Ectodermal cell (in vitro differentiated cells): ENCODE measurements at regions not wholly inside any gene's neighbourhood (a gene's known extent, or its start where the extent isn't known, plus 50 kb on each side); places are given as distances from the start of the nearest gene placed in this dataset.

Experiments
- H3K27ac ChIP-seq: 2 replicates; pipeline ENCODE4 v1.7.0; 2013; ENCODE audit warnings: mild to moderate bottlenecking, low read depth, low read length; ENCODE audit not compliant: insufficient read depth, poor library complexity, severe bottlenecking
- H3K27me3 ChIP-seq: 2 replicates; pipeline ENCODE4 v1.7.0; 2013; ENCODE audit warnings: mild to moderate bottlenecking, low read length; ENCODE audit not compliant: insufficient read depth, control insufficient read depth, poor library complexity, severe bottlenecking
- H3K36me3 ChIP-seq: one replicate; pipeline ENCODE4 v1.7.0; 2013; ENCODE audit warnings: low read length; ENCODE audit not compliant: control insufficient read depth, insufficient read depth
- H3K4me1 ChIP-seq: one replicate; pipeline ENCODE4 v1.7.0; 2013; ENCODE audit warnings: low read length; ENCODE audit not compliant: control insufficient read depth, insufficient read depth
- H3K4me3 ChIP-seq: 2 replicates; pipeline ENCODE4 v1.7.0; 2013; ENCODE audit warnings: low read depth, low read length, control low read depth; ENCODE audit not compliant: insufficient read depth
- H3K9me3 ChIP-seq: 2 replicates; pipeline ENCODE4 v1.7.0; 2013; ENCODE audit warnings: mild to moderate bottlenecking, low read length, moderate library complexity; ENCODE audit not compliant: control insufficient read depth
- WGBS, 2 experiments: methylation state at CpG; one replicate each; pipeline ENCODE4 v1.1.7; 2013; ENCODE audit warnings: missing lambda C conversion rate in 2 of 2; 5-methylcytosine and 5-hydroxymethylcytosine counted together

- 80 to 89% methylated on average over 1 to 2 of the region's 2 CpGs for WGBS, 2 experiments
- Histone ChIP-seq H3K27me3 (no peaks in the 10 kb centered on the region), H3K36me3 (no peaks in the 10 kb centered on the region), H3K9me3 (no peaks in the 10 kb centered on the region), H3K4me3 (no peak overlapping the region), H3K4me1 (peaks cover 5% of the 10 kb centered on the region), H3K27ac (no peak overlapping the region)
Observed at GRCh38 chr5:111933086-111933485, 176.1 kb upstream of the NREP start.

DNA sequence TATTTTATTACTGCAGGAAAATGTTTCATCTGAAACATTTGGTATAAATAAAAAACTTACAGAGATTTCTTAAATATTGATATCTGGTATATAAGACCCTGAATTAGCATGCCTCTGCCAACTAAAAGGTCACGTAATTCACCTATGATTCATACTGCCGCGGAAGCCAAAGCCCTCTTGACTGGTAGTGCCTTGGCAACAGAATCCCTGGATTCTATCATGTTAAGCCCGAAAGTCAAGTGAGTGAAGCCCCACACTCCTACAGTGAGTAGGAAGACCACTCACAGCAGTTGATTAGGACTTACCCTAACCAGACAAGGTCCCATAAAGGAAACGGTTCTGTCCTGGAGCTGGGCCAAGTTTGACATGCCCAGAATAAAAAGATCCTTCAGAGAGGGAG is 175.6 kb upstream of the NREP start:
- H3K4me3 ChIP-seq, result no peak overlapping the region
- no peaks in the 10 kb centered on the region for H3K36me3 ChIP-seq
- 89 to 97% methylated on average over 5 of the region's 5 CpGs for WGBS, 2 experiments
- H3K9me3 ChIP-seq, result no peaks in the 10 kb centered on the region
- no peaks in the 10 kb centered on the region for H3K27me3 ChIP-seq
- H3K4me1 ChIP-seq, result peaks cover 5% of the 10 kb centered on the region
- H3K27ac ChIP-seq, result no peak overlapping the region

DNA sequence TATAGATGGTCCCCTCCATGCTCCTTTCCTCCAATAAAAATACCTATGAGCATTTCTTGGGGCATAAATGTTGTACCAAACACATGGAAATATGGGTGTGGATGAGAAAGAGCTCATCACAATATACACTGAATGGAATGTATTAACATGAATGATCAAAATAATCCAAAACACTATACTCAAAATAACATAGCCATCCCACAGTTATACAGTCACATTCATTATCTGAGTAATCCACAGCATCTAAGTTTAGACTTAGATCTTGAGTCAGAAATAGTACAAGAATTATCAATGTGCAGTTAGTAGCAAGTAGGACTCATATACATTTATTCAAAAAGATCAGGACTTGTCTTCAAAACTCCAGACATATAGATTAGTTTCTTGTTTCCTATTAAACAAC is 175.2 kb upstream of the NREP start:
- no peak overlapping the region for H3K27ac ChIP-seq
- no peak overlapping the region for H3K4me3 ChIP-seq
- H3K4me1 ChIP-seq, result peaks cover 5% of the 10 kb centered on the region
- H3K36me3 ChIP-seq, result no peaks in the 10 kb centered on the region
- no peaks in the 10 kb centered on the region for H3K9me3 ChIP-seq
- H3K27me3 ChIP-seq, result no peaks in the 10 kb centered on the region

- no peaks in the 10 kb centered on the region for H3K9me3 ChIP-seq
- WGBS, 2 experiments, result 96 to 100% methylated on average over 2 of the region's 2 CpGs
- H3K4me3 ChIP-seq, result no peak overlapping the region
- no peaks in the 10 kb centered on the region for H3K36me3 ChIP-seq
- H3K4me1 ChIP-seq, result peaks cover 5% of the 10 kb centered on the region
- no peak overlapping the region for H3K27ac ChIP-seq
- H3K27me3 ChIP-seq, result no peaks in the 10 kb centered on the region
Observed at GRCh38 chr5:111931655-111932054, 174.7 kb upstream of the NREP start.

GRCh38 chr5:111930905-111931461 is 174.0 kb upstream of the NREP start:
- no peaks in the 10 kb centered on the region for H3K9me3 ChIP-seq
- H3K4me3 ChIP-seq, result no peak overlapping the region
- no peaks in the 10 kb centered on the region for H3K27me3 ChIP-seq
- no peaks in the 10 kb centered on the region for H3K36me3 ChIP-seq
- WGBS, 2 experiments, result 95 to 98% methylated on average over 2 of the region's 2 CpGs
- H3K4me1 ChIP-seq, result peaks cover 5% of the 10 kb centered on the region
- H3K27ac ChIP-seq, result no peak overlapping the region

DNA sequence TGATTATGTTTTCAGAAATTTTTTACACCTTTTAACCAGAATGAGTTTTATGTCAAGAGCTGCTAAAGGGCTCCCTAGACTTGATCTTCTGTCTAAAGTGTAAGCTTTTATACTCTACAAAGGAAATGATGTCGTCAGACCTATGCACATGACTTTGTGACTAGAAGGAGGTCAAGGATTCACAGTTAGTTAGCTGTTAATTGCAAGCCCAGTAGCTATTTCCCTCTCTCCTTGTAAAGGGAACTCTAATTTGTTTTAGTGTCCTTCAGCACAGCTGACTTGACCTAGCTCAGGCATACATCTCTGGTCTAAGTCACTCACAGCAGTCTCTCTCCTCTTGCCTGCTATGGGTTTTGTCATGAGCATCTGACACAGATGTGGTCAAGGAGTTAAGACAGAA is 173.5 kb upstream of the NREP start:
- 88 to 95% methylated on average over 1 of the region's 1 CpG for WGBS, 2 experiments
- no peak overlapping the region for H3K27ac ChIP-seq

DNA sequence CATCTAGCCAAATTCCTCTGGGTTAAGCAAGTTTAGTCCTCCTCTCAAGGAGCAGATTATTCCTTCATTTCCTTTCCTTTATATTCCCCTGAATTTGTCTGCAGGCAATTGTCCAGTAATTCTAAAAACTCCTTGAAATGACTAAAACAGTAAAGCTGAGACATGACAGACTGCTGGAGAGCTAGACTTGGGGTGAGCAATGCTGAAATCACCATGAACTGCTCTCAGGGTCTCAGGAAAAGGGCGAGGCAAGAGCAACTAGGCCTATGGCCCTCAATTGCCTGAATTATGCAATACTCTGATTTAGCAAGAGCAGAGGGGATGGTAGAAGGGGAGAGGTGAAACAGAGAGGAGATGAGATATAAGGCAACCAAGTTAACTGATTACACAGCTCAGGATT is 172.9 kb upstream of the NREP start:
- Histone ChIP-seq H3K36me3 (no peaks in the 10 kb centered on the region), H3K27ac (no peak overlapping the region), H3K4me3 (no peak overlapping the region), H3K4me1 (peaks cover 5% of the 10 kb centered on the region), H3K9me3 (no peaks in the 10 kb centered on the region), H3K27me3 (no peaks in the 10 kb centered on the region)
- 90 to 91% methylated on average over 1 of the region's 1 CpG for WGBS, 2 experiments

More for the DNA sequence above, 173.5 kb upstream of the NREP start:
- no peaks in the 10 kb centered on the region for H3K36me3 ChIP-seq
- H3K4me3 ChIP-seq, result no peak overlapping the region
- H3K27me3 ChIP-seq, result no peaks in the 10 kb centered on the region
- H3K9me3 ChIP-seq, result no peaks in the 10 kb centered on the region
- peaks cover 5% of the 10 kb centered on the region for H3K4me1 ChIP-seq

- H3K9me3 ChIP-seq, result no peaks in the 10 kb centered on the region
- H3K4me1 ChIP-seq, result peaks cover 4% of the 10 kb centered on the region
- H3K27me3 ChIP-seq, result no peaks in the 10 kb centered on the region
- no peak overlapping the region for H3K4me3 ChIP-seq
- no peak overlapping the region for H3K27ac ChIP-seq
- no peaks in the 10 kb centered on the region for H3K36me3 ChIP-seq
Observed at GRCh38 chr5:111929261-111929660, 172.3 kb upstream of the NREP start.

GRCh38 chr5:111928511-111928910 is 171.5 kb upstream of the NREP start:
- no peaks in the 10 kb centered on the region for H3K36me3 ChIP-seq
- no peaks in the 10 kb centered on the region for H3K27me3 ChIP-seq
- no peaks in the 10 kb centered on the region for H3K9me3 ChIP-seq
- no peak overlapping the region for H3K4me3 ChIP-seq
- H3K4me1 ChIP-seq, result no peaks in the 10 kb centered on the region
- H3K27ac ChIP-seq, result no peak overlapping the region

- H3K4me1 ChIP-seq, result no peaks in the 10 kb centered on the region
- 94 to 100% methylated on average over 1 to 2 of the region's 2 CpGs for WGBS, 2 experiments
- H3K9me3 ChIP-seq, result no peaks in the 10 kb centered on the region
- no peak overlapping the region for H3K4me3 ChIP-seq
- H3K36me3 ChIP-seq, result no peaks in the 10 kb centered on the region
- no peak overlapping the region for H3K27ac ChIP-seq
- no peaks in the 10 kb centered on the region for H3K27me3 ChIP-seq
Observed at GRCh38 chr5:111927191-111927590, 170.2 kb upstream of the NREP start.

DNA sequence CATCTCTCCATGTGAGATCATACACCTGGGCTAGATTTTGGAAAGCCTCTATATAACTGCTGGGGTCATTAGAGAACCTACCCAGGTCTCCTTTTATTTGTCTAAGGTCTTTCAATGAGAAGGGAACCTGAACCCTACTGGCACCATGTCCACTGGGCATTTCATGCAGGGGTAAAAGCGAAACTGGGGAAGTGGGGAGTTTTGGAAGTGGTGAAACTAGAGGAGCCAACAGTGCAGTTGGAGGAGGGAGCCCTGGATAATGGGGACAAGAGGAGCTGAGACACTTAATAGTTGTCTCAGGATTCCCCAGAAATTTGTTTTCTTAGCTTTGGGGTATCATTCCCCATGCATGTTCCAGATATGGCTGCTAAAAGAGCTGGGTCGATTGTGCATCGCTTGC is 169.0 kb upstream of the NREP start:
- no peak overlapping the region for H3K27ac ChIP-seq
- 95 to 97% methylated on average over 3 of the region's 3 CpGs for WGBS, 2 experiments
- no peaks in the 10 kb centered on the region for H3K9me3 ChIP-seq
- no peak overlapping the region for H3K4me3 ChIP-seq
- no peaks in the 10 kb centered on the region for H3K4me1 ChIP-seq
- no peaks in the 10 kb centered on the region for H3K27me3 ChIP-seq
- H3K36me3 ChIP-seq, result no peaks in the 10 kb centered on the region
